Mesothelial cell of epicardium (in vitro differentiated cells): ENCODE measurements at regions not wholly inside any gene's neighbourhood (a gene's known extent, or its start where the extent isn't known, plus 50 kb on each side); places are given as distances from the start of the nearest gene placed in this dataset.

Source experiments
- DNase-seq, 2 experiments: peaks; one replicate each; pipeline ENCODE4 v3.0.0; 2021; ENCODE audit warnings: low spot score in 2 of 2; ENCODE audit not compliant: unreplicated experiment in 2 of 2
- H3K27ac Mint-ChIP-seq: 2 replicates; pipeline ENCODE4 v1.8.0; 2021; ENCODE audit warnings: mixed read lengths
- H3K27me3 Mint-ChIP-seq: 2 replicates; pipeline ENCODE4 v1.8.0; 2021; ENCODE audit warnings: low read depth, mixed read lengths
- H3K36me3 Mint-ChIP-seq: 2 replicates; pipeline ENCODE4 v1.8.0; 2021; ENCODE audit warnings: mixed read lengths
- H3K4me1 Mint-ChIP-seq: 2 replicates; pipeline ENCODE4 v1.8.0; 2021; ENCODE audit warnings: mixed read lengths
- H3K4me3 Mint-ChIP-seq: 2 replicates; pipeline ENCODE4 v1.8.0; 2021; ENCODE audit warnings: mild to moderate bottlenecking, moderate library complexity, mixed read lengths
- H3K9me3 Mint-ChIP-seq: 2 replicates; pipeline ENCODE4 v1.8.0; 2021; ENCODE audit warnings: mixed read lengths
- TF ChIP-seq, protein P1 (sequence below): fragments of 200-600 bp; sonication (generic); IDR thresholded peaks from one replicate; pipeline ENCODE4 v1.5.0; 2021; ENCODE audit warnings: antibody characterized with exemption; ENCODE audit not compliant: unreplicated experiment

DNA sequence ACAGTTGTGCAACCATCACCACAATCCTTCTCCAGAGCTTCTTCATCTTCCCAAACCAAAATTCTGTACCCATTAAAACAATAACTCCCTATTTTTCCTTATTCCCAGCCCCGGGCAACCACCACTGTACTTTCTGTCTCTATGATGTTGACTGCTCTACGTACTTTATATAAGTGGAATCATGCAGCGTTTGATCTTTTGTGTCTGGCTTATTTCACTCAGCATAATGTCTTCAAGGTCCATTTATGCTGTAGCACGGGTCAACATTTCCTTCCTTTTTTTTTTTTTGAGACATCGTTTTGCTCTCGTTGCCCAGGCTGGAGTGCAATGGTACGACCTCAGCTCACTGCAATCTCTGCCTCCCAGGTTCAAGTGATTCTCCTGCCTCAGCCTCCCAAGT lies 162.7 kb upstream of the GSC start:
- H3K4me3 Mint-ChIP-seq, result no peak overlapping the region
- H3K27ac Mint-ChIP-seq, result no peak overlapping the region
- H3K9me3 Mint-ChIP-seq, result no peaks in the 10 kb centered on the region
- peaks cover 5% of the 10 kb centered on the region for H3K27me3 Mint-ChIP-seq
- no peak for DNase-seq
- H3K36me3 Mint-ChIP-seq, result no peaks in the 10 kb centered on the region
- TF ChIP-seq, protein P1, sequence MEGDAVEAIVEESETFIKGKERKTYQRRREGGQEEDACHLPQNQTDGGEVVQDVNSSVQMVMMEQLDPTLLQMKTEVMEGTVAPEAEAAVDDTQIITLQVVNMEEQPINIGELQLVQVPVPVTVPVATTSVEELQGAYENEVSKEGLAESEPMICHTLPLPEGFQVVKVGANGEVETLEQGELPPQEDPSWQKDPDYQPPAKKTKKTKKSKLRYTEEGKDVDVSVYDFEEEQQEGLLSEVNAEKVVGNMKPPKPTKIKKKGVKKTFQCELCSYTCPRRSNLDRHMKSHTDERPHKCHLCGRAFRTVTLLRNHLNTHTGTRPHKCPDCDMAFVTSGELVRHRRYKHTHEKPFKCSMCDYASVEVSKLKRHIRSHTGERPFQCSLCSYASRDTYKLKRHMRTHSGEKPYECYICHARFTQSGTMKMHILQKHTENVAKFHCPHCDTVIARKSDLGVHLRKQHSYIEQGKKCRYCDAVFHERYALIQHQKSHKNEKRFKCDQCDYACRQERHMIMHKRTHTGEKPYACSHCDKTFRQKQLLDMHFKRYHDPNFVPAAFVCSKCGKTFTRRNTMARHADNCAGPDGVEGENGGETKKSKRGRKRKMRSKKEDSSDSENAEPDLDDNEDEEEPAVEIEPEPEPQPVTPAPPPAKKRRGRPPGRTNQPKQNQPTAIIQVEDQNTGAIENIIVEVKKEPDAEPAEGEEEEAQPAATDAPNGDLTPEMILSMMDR, result no peak
- H3K4me1 Mint-ChIP-seq, result peaks cover 14% of the 10 kb centered on the region

DNA sequence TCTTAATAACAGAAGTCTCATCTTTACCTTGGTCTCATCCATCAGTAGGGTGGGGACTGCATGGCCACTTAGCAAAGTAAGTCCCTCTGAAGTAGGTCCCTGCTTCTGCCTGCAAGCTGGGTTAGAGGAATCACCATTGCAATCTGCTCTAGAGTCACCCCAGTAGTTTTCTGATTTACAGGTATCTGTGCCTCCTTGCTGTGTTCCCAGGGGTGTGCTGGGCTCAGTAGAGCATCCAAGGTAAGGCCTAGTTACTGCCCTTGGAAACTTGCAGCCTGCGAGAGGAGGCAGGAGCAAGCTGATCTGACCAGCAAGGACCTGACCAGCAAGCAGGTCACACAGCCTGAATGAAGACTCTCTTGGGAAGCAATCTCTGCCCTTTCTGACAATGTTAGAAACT lies 160.8 kb upstream of the GSC start:
- peaks cover 5% of the 10 kb centered on the region for H3K27me3 Mint-ChIP-seq
- H3K36me3 Mint-ChIP-seq, result no peaks in the 10 kb centered on the region
- no peaks in the 10 kb centered on the region for H3K9me3 Mint-ChIP-seq
- no peak overlapping the region for H3K27ac Mint-ChIP-seq
- peaks cover 9% of the 10 kb centered on the region for H3K4me1 Mint-ChIP-seq
- no peak for DNase-seq
- TF ChIP-seq, protein P1, result no peak
- no peak overlapping the region for H3K4me3 Mint-ChIP-seq

DNA sequence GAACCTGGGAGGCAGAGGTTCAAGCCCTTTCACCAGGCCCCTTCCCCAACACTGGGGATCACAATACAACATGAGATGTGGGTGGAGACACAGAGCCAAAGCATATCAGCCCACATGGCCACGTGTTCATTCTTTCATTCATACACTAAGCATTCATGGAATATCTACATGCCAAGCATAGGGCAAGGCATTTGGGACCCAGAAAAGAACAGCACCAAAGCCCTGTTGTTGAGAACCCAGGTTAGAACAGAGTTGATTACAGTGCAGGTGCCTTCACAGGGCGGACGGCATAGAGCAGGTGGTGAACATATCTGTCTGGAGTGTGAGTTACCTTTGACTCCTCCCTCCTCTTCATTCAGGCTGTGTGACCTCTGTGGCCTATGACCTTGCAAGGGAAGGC lies 159.4 kb upstream of the GSC start:
- DNase-seq, result no peak
- H3K27ac Mint-ChIP-seq, result no peak overlapping the region
- no peaks in the 10 kb centered on the region for H3K36me3 Mint-ChIP-seq
- TF ChIP-seq, protein P1, result no peak
- no peaks in the 10 kb centered on the region for H3K9me3 Mint-ChIP-seq
- H3K27me3 Mint-ChIP-seq, result peaks cover 5% of the 10 kb centered on the region
- no peak overlapping the region for H3K4me3 Mint-ChIP-seq
- peaks cover 7% of the 10 kb centered on the region for H3K4me1 Mint-ChIP-seq

DNA sequence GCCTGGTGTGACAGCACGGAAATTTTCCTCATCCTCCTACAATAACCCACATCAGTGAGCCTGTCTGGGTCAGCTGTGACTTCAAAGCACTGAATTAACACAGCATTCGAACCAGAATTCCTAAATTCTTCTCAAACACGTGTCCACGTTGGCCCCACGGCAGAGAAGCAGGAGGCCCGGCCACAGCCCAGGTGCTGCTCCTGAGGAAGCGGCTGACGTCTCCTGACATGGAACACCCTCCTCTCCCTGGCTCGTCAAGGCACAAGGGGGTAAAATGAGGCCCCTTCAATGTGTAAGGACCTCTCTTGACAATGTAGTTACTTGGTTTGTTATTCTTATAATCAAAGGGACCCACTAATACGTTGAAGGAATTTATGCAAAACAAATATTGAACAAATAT lies 156.3 kb upstream of the GSC start:
- H3K36me3 Mint-ChIP-seq, result no peaks in the 10 kb centered on the region
- no peak overlapping the region for H3K4me3 Mint-ChIP-seq
- TF ChIP-seq, protein P1, result no peak
- peaks cover 6% of the 10 kb centered on the region for H3K9me3 Mint-ChIP-seq
- peaks cover 4% of the 10 kb centered on the region for H3K27me3 Mint-ChIP-seq
- H3K27ac Mint-ChIP-seq, result no peak overlapping the region
- H3K4me1 Mint-ChIP-seq, result no peaks in the 10 kb centered on the region
- no peak for DNase-seq

DNA sequence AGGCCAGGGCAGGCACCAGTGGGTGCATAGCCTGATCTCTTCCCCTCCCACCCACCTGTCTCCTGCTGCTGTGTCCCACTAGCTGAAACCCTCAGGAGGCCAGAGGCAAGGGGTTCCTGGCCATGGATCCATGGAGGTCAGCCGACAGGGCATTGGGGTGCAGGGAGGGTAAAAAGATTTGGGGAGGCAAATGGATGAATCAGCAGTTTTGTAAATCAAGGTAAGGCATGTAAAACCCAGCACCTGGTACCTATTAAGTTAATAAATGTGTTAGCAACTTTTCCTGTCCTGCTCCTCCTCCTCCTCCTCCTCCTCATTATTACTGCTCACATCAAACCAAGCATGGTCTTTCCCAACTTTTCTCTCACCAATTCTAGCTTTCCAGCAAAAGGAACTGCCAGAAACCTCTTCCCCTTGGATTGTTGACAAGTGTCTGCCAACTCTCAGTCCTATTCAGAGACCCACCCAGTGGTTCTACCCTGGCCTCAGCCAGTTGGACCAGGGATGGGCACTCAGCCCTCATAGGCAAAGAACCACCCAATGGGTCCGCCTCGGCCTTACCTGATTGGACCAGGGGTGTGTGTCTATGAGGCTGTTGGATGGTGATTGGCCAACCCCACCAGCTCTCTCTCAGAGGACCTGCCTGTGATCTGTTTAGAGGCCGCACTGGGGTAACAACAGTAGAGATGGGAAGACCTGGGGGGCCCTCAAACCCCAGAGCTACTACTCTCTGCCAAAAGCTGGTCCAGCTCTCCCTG lies 155.7 kb upstream of the GSC start:
- no peak overlapping the region for H3K27ac Mint-ChIP-seq
- no peaks in the 10 kb centered on the region for H3K36me3 Mint-ChIP-seq
- DNase-seq, result no peak
- no peaks in the 10 kb centered on the region for H3K4me1 Mint-ChIP-seq
- H3K4me3 Mint-ChIP-seq, result no peak overlapping the region
- peaks cover 4% of the 10 kb centered on the region for H3K27me3 Mint-ChIP-seq
- peaks cover 7% of the 10 kb centered on the region for H3K9me3 Mint-ChIP-seq
- TF ChIP-seq, protein P1, result no peak
